Mucosa of descending colon (tissue), 3 donors: ENCODE measurements at regions not wholly inside any gene's neighbourhood (a gene's known extent, or its start where the extent isn't known, plus 50 kb on each side); places are given as distances from the start of the nearest gene placed in this dataset.

Experiments
- ATAC-seq: fragments of 200-7000 bp; cut with Tn5 transposase; one replicate; pipeline ENCODE4 v1.9.1; 2020; ENCODE audit warnings: mild to moderate bottlenecking, moderate library complexity
- DNase-seq, 3 donors: peaks; one replicate each; pipeline ENCODE4 v3.0.0-alpha.2; 2020
- H3K36me3 ChIP-seq: fragments of 200-600 bp; one replicate; pipeline ENCODE4 v1.8.0; 2021; ENCODE audit warnings: low read depth, mild to moderate bottlenecking
- H3K4me1 ChIP-seq: fragments of 200-600 bp; one replicate; pipeline ENCODE4 v1.8.0; 2021; ENCODE audit warnings: low read depth, mild to moderate bottlenecking
- H3K4me3 ChIP-seq: fragments of 200-600 bp; one replicate; pipeline ENCODE4 v1.8.0; 2021; ENCODE audit warnings: mild to moderate bottlenecking
- H3K9me3 ChIP-seq: fragments of 200-600 bp; one replicate; pipeline ENCODE4 v1.8.0; 2021; ENCODE audit warnings: mild to moderate bottlenecking
- CTCF ChIP-seq: fragments of 200-600 bp; IDR thresholded peaks from one replicate; pipeline ENCODE4 v1.8.0; 2022; ENCODE audit warnings: antibody characterized with exemption, mild to moderate bottlenecking
- intact Hi-C, 2 donors: fragments of 100-400 bp; cut with DNase I in 1 of 2; cut with micrococcal nuclease in 1 of 2; formaldehyde crosslinking; loops; one replicate each; pipeline versions ENCODE4 v1.11.0 to v1.11.1; 2022; cut with DNase I, micrococcal nuclease
- donor health status: DM: no; HTN: no; CAD: no; lungs with moderate emphysema.
- donor health status: DM: no; HTN: no; CAD: no.
- donor health status: DM: no; HTN: yes; CAD: no.

DNA sequence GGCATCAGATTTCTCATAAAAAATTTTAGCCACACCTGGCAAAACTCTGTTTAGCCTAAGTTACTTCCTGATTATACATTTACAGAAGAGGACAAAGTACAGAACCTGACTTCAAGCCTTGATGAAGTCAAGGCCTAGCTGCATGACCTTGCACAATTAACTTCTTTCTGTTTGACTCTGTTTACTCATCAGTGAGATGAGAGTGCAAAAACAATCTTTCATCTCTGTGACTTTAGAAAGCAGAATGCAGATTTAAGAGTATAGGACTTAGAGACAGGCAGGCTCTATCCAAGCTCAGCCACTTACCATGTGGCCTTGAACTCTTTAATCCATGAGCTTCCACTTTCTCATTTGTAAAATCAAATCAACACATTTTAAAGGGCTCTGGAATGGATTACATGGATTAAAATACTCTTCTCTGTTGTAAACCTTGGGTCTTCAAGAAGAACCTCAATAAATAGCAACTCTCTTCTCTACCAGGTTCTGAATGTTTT lies 1178.9 kb downstream of the FLRT2 start:
- ATAC-seq, result peak; percentile 55
- no peaks in the 10 kb centered on the region for H3K36me3 ChIP-seq
- TF ChIP-seq CTCF, result no peak
- no peaks in the 10 kb centered on the region for H3K4me1 ChIP-seq
- peak in 1 of 3 donors; percentile 9 for DNase-seq
- intact Hi-C loops, result no loop called here
- H3K9me3 ChIP-seq, result peaks cover 5% of the 10 kb centered on the region
- no peak overlapping the region for H3K4me3 ChIP-seq

GRCh38 chr14:86707071-86707470 lies 1177.1 kb downstream of the FLRT2 start:
- DNase-seq (no peak), ATAC-seq (no peak)
- Histone ChIP-seq H3K4me3 (no peak overlapping the region), H3K36me3 (no peaks in the 10 kb centered on the region), H3K4me1 (no peaks in the 10 kb centered on the region), H3K9me3 (peaks cover 5% of the 10 kb centered on the region)
- no peak for TF ChIP-seq CTCF
- intact Hi-C loops, result no loop called here

- H3K36me3 ChIP-seq, result no peaks in the 10 kb centered on the region
- no peak for TF ChIP-seq CTCF
- no peak for DNase-seq
- H3K4me1 ChIP-seq, result no peaks in the 10 kb centered on the region
- H3K9me3 ChIP-seq, result no peaks in the 10 kb centered on the region
- ATAC-seq, result no peak
- H3K4me3 ChIP-seq, result no peak overlapping the region
- intact Hi-C loops, result no loop called here
These were observed 1153.6 kb downstream of the FLRT2 start for GRCh38 chr14:86683561-86683960.

DNA sequence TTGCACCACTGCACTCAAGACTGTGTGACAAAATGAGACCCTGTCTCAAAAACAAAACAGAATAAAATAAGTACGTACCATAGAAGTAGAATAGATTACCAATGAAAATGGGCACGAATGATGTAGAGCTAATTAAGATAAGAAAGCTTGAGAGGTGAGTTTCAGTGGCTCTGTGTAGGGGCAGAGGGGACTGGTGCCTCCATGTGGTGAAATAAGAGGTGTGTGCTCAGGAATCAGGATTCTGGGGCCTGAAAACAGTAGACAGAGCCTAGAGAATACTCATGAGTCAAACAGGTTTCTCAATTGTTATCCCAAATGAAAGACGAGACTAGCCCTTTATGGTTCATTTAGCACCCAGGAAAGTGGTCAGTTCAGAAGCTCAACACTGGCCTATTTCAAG lies 1145.1 kb downstream of the FLRT2 start:
- no peak for DNase-seq
- Histone ChIP-seq H3K9me3 (no peaks in the 10 kb centered on the region), H3K4me3 (no peak overlapping the region), H3K36me3 (no peaks in the 10 kb centered on the region), H3K4me1 (no peaks in the 10 kb centered on the region)
- no peak for ATAC-seq
- intact Hi-C loops, result no loop called here
- TF ChIP-seq CTCF, result no peak

DNA sequence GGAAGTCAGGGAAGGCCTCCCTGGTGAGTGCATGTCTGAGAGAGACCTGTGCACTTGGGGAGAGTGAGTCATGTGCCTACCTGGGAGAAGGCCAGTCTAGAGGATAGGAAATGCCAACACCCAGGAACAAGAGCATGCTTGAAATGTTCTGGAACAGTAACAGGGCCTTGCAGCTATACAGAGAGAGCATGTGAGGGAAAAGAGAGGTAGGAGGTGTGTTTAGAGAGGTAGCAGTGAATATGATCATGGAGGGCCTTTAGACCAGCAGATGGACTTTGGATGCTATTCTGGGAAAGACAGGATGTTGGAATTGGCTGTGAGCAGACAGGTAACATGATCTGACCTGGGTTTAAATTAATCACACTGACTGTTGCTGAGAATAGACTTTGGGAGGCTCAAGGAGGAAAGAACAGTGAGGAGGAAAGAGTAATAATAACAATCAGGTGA lies 1143.6 kb downstream of the FLRT2 start:
- ATAC-seq (no peak), DNase-seq (no peak)
- H3K4me3 ChIP-seq, result no peak overlapping the region
- no peaks in the 10 kb centered on the region for H3K36me3 ChIP-seq
- TF ChIP-seq CTCF, result no peak
- no peaks in the 10 kb centered on the region for H3K9me3 ChIP-seq
- intact Hi-C loops, result no loop called here
- H3K4me1 ChIP-seq, result no peaks in the 10 kb centered on the region

- DNase-seq, result no peak
- Histone ChIP-seq H3K4me3 (no peak overlapping the region), H3K36me3 (no peaks in the 10 kb centered on the region), H3K9me3 (no peaks in the 10 kb centered on the region), H3K4me1 (no peaks in the 10 kb centered on the region)
- ATAC-seq, result no peak
- intact Hi-C loops, result no loop called here
- no peak for TF ChIP-seq CTCF
These were observed 1142.1 kb downstream of the FLRT2 start for GRCh38 chr14:86672080-86672479.
